ENCODE measurements at regions not wholly inside any gene's neighbourhood (a gene's known extent, or its start where the extent isn't known, plus 50 kb on each side); places are given as distances from the start of the nearest gene placed in this dataset.

DNA sequence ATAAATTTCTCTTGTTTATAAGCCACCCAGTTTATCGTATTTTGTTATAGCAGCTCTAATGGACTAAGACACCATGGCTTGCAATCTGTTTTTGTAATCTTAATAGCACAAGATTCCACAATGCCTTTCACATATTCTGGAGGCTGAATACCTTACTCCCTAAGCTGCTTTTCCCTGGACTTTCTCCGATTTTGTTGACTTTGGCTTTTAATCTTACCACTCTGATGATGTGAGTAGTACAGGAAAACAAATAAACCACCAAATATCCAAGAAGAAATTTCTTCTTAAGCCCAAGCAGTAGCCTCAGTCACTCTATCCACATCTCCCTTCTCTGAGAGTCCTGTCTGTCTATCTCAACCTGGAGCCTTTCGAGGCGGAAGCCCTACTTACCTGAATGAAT is 838.6 kb downstream of the LTN1 start:
- TF ChIP-seq, protein P1, sequence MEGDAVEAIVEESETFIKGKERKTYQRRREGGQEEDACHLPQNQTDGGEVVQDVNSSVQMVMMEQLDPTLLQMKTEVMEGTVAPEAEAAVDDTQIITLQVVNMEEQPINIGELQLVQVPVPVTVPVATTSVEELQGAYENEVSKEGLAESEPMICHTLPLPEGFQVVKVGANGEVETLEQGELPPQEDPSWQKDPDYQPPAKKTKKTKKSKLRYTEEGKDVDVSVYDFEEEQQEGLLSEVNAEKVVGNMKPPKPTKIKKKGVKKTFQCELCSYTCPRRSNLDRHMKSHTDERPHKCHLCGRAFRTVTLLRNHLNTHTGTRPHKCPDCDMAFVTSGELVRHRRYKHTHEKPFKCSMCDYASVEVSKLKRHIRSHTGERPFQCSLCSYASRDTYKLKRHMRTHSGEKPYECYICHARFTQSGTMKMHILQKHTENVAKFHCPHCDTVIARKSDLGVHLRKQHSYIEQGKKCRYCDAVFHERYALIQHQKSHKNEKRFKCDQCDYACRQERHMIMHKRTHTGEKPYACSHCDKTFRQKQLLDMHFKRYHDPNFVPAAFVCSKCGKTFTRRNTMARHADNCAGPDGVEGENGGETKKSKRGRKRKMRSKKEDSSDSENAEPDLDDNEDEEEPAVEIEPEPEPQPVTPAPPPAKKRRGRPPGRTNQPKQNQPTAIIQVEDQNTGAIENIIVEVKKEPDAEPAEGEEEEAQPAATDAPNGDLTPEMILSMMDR (conservative IDR thresholded peaks at IDR 0.05), result no peak
- no peak for TF ChIP-seq ZFX (IDR thresholded peaks at IDR 0.05)
